HEK293 (cell line): ENCODE measurements at regions not wholly inside any gene's neighbourhood (a gene's known extent, or its start where the extent isn't known, plus 50 kb on each side); places are given as distances from the start of the nearest gene placed in this dataset.

Experiments
- CTCF ChIA-PET: fragments of 350-600 bp; formaldehyde crosslinking; extraction: SDS; loops from one replicate; lab custom pipeline; 2021; ENCODE audit warnings: antibody characterized with exemption; lab: Yijun Ruan, JAX
- POLR2A ChIA-PET: fragments of 300-600 bp; formaldehyde crosslinking; extraction: SDS; loops from one replicate; lab custom pipeline; 2020; ENCODE audit warnings: antibody characterized with exemption, inconsistent platforms; lab: Yijun Ruan, JAX
- H3K27ac ChIP-seq: fragments of 200-500 bp; sonication (Bioruptor generic); 2 replicates; pipeline ENCODE4 v1.5.1; 2014; ENCODE audit warnings: low read depth, low read length, control low read depth, inconsistent platforms; ENCODE audit errors: extremely low read depth
- H3K36me3 ChIP-seq, 2 experiments: fragments of 200-500 bp in 1 of 2; sonication (Bioruptor generic) in 1 of 2; 1 replicate in 1 of 2; 2 replicates in 1 of 2; pipeline ENCODE4 v1.5.1; 2014 to 2017; ENCODE audit warnings: inconsistent platforms in 2 of 2, low read length in 2 of 2; ENCODE audit not compliant: control insufficient read depth in 2 of 2, insufficient read depth in 1 of 2
- H3K4me1 ChIP-seq: fragments of 200-500 bp; sonication (Bioruptor generic); 2 replicates; pipeline ENCODE4 v1.5.1; 2014; ENCODE audit warnings: mild to moderate bottlenecking, low read length, inconsistent platforms; ENCODE audit not compliant: control insufficient read depth, insufficient read depth
- H3K4me3 ChIP-seq: 2 replicates; pipeline ENCODE4 v1.5.1; 2011; ENCODE audit warnings: low read depth, mild to moderate bottlenecking, control low read depth, low read length, moderate library complexity
- H3K9me3 ChIP-seq: fragments of 200-500 bp; sonication (Bioruptor generic); 2 replicates; pipeline ENCODE4 v1.5.1; 2014; ENCODE audit warnings: low read depth, low read length, inconsistent platforms; ENCODE audit not compliant: control insufficient read depth, insufficient read depth
- GLIS2 ChIP-seq: fragments of 450-650 bp; formaldehyde crosslinking; IDR thresholded peaks from 2 replicates; pipeline ENCODE4 v1.5.1; 2016; ENCODE audit warnings: missing biosample characterization, missing genetic modification characterization
- KLF10 ChIP-seq: fragments of 450-650 bp; IDR thresholded peaks from 2 replicates; pipeline ENCODE4 v1.5.1; 2018; ENCODE audit warnings: missing biosample characterization, mild to moderate bottlenecking, missing genetic modification characterization
- OSR2 ChIP-seq: fragments of 450-650 bp; formaldehyde crosslinking; IDR thresholded peaks from 2 replicates; pipeline ENCODE4 v1.5.1; 2016; ENCODE audit warnings: missing biosample characterization, missing genetic modification characterization
- PATZ1 ChIP-seq: fragments of 450-650 bp; formaldehyde crosslinking; IDR thresholded peaks from 2 replicates; pipeline ENCODE4 v1.5.1; 2016; ENCODE audit warnings: missing biosample characterization, missing genetic modification characterization
- SALL2 ChIP-seq: fragments of 450-650 bp; formaldehyde crosslinking; IDR thresholded peaks from 2 replicates; pipeline ENCODE4 v1.5.0; 2017; ENCODE audit warnings: missing biosample characterization, mild to moderate bottlenecking, missing genetic modification characterization, borderline replicate concordance
- ZBTB6 ChIP-seq: fragments of 450-650 bp; formaldehyde crosslinking; IDR thresholded peaks from 2 replicates; pipeline ENCODE4 v1.5.1; 2017; ENCODE audit warnings: missing biosample characterization, missing genetic modification characterization
- ZBTB8A ChIP-seq: fragments of 450-650 bp; formaldehyde crosslinking; IDR thresholded peaks from 2 replicates; pipeline ENCODE4 v1.5.1; 2016; ENCODE audit warnings: missing biosample characterization, missing genetic modification characterization
- ZNF140 ChIP-seq: fragments of 450-650 bp; formaldehyde crosslinking; IDR thresholded peaks from 2 replicates; pipeline ENCODE4 v1.5.1; 2016; ENCODE audit warnings: missing biosample characterization, missing genetic modification characterization
- ZNF157 ChIP-seq: fragments of 450-650 bp; formaldehyde crosslinking; IDR thresholded peaks from 2 replicates; pipeline ENCODE4 v1.5.1; 2016; ENCODE audit warnings: missing biosample characterization, missing genetic modification characterization
- ZNF18 ChIP-seq: fragments of 450-650 bp; formaldehyde crosslinking; IDR thresholded peaks from 2 replicates; pipeline ENCODE4 v1.5.1; 2016; ENCODE audit warnings: missing biosample characterization, missing genetic modification characterization
- ZNF311 ChIP-seq: fragments of 450-650 bp; formaldehyde crosslinking; IDR thresholded peaks from 2 replicates; pipeline ENCODE4 v1.5.1; 2017; ENCODE audit warnings: missing biosample characterization, missing genetic modification characterization, borderline replicate concordance
- ZNF354C ChIP-seq: fragments of 450-650 bp; formaldehyde crosslinking; IDR thresholded peaks from 2 replicates; pipeline ENCODE4 v1.5.1; 2016; ENCODE audit warnings: missing biosample characterization, missing genetic modification characterization, low read depth, borderline replicate concordance
- ZNF366 ChIP-seq: fragments of 450-650 bp; formaldehyde crosslinking; conservative IDR thresholded peaks from 2 replicates; pipeline ENCODE4 v1.5.1; 2016; ENCODE audit warnings: missing biosample characterization, missing genetic modification characterization
- ZNF529 ChIP-seq: fragments of 450-650 bp; formaldehyde crosslinking; IDR thresholded peaks from 2 replicates; pipeline ENCODE4 v1.5.1; 2017; ENCODE audit warnings: missing genetic modification characterization, missing biosample characterization; ENCODE audit not compliant: insufficient replicate concordance
- ZNF555 ChIP-seq: fragments of 450-650 bp; formaldehyde crosslinking; conservative IDR thresholded peaks from 2 replicates; pipeline ENCODE4 v1.5.1; 2017; ENCODE audit warnings: missing biosample characterization, mild to moderate bottlenecking, missing genetic modification characterization, inconsistent platforms
- ZNF571 ChIP-seq: fragments of 450-650 bp; formaldehyde crosslinking; IDR thresholded peaks from 2 replicates; pipeline ENCODE4 v1.5.0; 2017; ENCODE audit warnings: missing biosample characterization, missing genetic modification characterization
- ZNF701 ChIP-seq: fragments of 450-650 bp; formaldehyde crosslinking; IDR thresholded peaks from 2 replicates; pipeline ENCODE4 v1.5.1; 2016; ENCODE audit warnings: missing biosample characterization, missing genetic modification characterization
- TF ChIP-seq, protein P1 (sequence below): fragments of 450-650 bp; formaldehyde crosslinking; IDR thresholded peaks from 2 replicates; pipeline ENCODE4 v1.5.1; 2016; ENCODE audit warnings: missing biosample characterization, missing genetic modification characterization
- TF ChIP-seq, protein P2 (sequence below): fragments of 450-650 bp; formaldehyde crosslinking; IDR thresholded peaks from 2 replicates; pipeline ENCODE4 v1.5.1; 2016; ENCODE audit warnings: missing biosample characterization, missing genetic modification characterization

DNA sequence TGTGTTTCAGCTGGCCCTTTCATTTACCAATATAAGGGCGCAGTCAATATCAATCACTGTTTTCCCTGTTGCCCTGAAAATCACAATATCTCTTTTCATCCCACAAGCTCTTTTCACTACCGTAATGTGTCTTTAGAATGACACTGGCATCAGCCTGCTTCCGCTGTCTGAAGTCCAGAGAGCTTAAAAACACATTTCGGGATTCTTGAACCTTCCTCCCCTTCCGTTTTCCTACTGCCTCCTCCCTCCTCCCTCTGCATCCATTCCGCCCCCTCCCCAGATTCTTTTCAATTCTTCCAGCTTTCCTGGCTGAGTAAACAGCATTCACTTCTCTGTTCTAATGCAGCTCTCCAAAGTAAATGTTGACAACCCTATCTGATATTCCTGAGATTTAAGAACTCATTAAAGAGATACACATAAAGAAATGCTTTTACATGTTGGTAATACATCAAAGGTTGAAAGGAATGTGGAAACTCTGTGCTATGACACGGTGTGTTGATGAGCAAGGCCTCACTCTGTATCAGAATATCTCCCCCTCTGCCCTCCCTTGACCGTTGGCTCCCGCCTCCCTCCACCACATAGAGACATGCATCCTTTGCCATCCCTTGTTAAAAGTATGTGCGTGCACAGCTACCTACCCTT is 83.5 kb upstream of the SPRY1 start:
- ChIA-PET POLR2A (no interaction called here), CTCF (no interaction called here)
- no peaks in the 10 kb centered on the region for H3K9me3 ChIP-seq

More for the DNA sequence above, 83.5 kb upstream of the SPRY1 start:
- no peak for TF ChIP-seq ZNF366
- TF ChIP-seq, protein P1, sequence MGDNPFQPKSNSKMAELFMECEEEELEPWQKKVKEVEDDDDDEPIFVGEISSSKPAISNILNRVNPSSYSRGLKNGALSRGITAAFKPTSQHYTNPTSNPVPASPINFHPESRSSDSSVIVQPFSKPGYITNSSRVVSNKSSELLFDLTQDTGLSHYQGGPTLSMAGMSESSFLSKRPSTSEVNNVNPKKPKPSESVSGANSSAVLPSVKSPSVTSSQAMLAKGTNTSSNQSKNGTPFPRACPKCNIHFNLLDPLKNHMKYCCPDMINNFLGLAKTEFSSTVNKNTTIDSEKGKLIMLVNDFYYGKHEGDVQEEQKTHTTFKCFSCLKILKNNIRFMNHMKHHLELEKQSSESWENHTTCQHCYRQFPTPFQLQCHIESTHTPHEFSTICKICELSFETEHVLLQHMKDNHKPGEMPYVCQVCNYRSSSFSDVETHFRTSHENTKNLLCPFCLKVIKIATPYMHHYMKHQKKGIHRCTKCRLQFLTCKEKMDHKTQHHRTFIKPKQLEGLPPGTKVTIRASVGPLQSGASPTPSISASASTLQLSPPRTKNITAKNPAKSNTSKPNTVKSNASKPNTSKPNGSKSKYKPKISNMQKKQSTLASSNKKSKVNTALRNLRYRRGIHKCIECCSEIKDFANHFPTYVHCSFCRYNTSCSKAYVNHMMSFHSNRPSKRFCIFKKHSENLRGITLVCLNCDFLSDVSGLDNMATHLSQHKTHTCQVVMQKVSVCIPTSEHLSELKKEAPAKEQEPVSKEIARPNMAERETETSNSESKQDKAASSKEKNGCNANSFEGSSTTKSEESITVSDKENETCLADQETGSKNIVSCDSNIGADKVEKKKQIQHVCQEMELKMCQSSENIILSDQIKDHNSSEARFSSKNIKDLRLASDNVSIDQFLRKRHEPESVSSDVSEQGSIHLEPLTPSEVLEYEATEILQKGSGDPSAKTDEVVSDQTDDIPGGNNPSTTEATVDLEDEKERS = no peak
- no peak for TF ChIP-seq ZNF555 (tag by site-specific recombination)
- TF ChIP-seq ZNF529 = no peak
- no peak for TF ChIP-seq ZNF571 (tag by site-specific recombination)
- no peak for TF ChIP-seq ZNF18
- TF ChIP-seq ZNF140 (tag by site-specific recombination) = no peak
- TF ChIP-seq ZBTB8A = no peak
- no peak for TF ChIP-seq SALL2
- no peak for TF ChIP-seq ZNF354C
- no peak for TF ChIP-seq GLIS2
- TF ChIP-seq ZNF311 (tag by site-specific recombination) = no peak
- TF ChIP-seq KLF10 (tag by site-specific recombination) = no peak
- no peak for TF ChIP-seq ZNF157 (tag by site-specific recombination)
- no peak for TF ChIP-seq OSR2 (tag by site-specific recombination)
- TF ChIP-seq PATZ1 (tag by site-specific recombination) = no peak
- no peak for TF ChIP-seq ZNF701 (tag by site-specific recombination)
- TF ChIP-seq ZBTB6 (tag by site-specific recombination) = no peak
- TF ChIP-seq, protein P2, sequence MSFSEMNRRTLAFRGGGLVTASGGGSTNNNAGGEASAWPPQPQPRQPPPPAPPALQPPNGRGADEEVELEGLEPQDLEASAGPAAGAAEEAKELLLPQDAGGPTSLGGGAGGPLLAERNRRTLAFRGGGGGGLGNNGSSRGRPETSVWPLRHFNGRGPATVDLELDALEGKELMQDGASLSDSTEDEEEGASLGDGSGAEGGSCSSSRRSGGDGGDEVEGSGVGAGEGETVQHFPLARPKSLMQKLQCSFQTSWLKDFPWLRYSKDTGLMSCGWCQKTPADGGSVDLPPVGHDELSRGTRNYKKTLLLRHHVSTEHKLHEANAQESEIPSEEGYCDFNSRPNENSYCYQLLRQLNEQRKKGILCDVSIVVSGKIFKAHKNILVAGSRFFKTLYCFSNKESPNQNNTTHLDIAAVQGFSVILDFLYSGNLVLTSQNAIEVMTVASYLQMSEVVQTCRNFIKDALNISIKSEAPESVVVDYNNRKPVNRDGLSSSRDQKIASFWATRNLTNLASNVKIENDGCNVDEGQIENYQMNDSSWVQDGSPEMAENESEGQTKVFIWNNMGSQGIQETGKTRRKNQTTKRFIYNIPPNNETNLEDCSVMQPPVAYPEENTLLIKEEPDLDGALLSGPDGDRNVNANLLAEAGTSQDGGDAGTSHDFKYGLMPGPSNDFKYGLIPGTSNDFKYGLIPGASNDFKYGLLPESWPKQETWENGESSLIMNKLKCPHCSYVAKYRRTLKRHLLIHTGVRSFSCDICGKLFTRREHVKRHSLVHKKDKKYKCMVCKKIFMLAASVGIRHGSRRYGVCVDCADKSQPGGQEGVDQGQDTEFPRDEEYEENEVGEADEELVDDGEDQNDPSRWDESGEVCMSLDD (tag by site-specific recombination) = no peak
- Histone ChIP-seq H3K27ac (no peak overlapping the region), H3K36me3 (peaks cover 0 to 4% of the 10 kb centered on the region in 2 experiments; a peak in 1 of 3 replicates), H3K4me1 (no peaks in the 10 kb centered on the region), H3K4me3 (no peak overlapping the region)
